ENCODE measurements at regions not wholly inside any gene's neighbourhood (a gene's known extent, or its start where the extent isn't known, plus 50 kb on each side); places are given as distances from the start of the nearest gene placed in this dataset.

- DNase-seq = no peak
- no peak overlapping the region for H3K27ac ChIP-seq (ENCODE audit: insufficient read depth, low read length, poor library complexity, severe bottlenecking)
- no peaks in the 10 kb centered on the region for H3K36me3 ChIP-seq (ENCODE audit: control insufficient read depth, insufficient read depth, low read length)
- H3K9me3 ChIP-seq (ENCODE audit: control insufficient read depth, low read length) = no peaks in the 10 kb centered on the region
- H3K27me3 ChIP-seq (replicated peaks; ENCODE audit: control insufficient read depth, insufficient read depth, low read length, poor library complexity, severe bottlenecking) = no peaks in the 10 kb centered on the region
- H3K4me3 ChIP-seq (ENCODE audit: insufficient read depth, low read depth, low read length, poor library complexity, severe bottlenecking) = no peak overlapping the region
- no peaks in the 10 kb centered on the region for H3K4me1 ChIP-seq (ENCODE audit: control insufficient read depth, insufficient read depth, low read length, poor library complexity, severe bottlenecking)
Observed at GRCh38 chr12:46674129-46674528, 151.7 kb downstream of the SLC38A4 start.

DNA sequence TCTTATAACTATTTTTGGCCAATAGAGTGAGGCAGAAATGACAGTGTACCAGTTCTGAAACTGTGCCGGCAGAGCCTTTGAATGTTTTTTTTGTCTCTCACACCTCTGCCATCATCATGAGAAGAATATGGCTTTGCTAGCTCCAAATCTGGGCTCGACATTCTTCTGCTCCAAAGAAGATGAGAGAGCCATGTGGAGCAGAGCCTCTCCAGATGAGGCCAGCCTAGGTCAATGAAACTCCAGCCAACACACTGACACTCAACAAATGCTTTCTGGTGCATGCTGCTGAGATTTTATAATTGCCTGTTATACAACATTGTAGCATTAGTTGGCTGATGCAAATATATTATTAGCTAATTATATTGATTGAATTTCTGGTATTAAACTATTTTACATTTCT, 154.7 kb downstream of the SLC38A4 start:
- Histone ChIP-seq H3K4me1 (ENCODE audit: control insufficient read depth, insufficient read depth, low read length, poor library complexity, severe bottlenecking) (no peaks in the 10 kb centered on the region), H3K27ac (ENCODE audit: insufficient read depth, low read length, poor library complexity, severe bottlenecking) (no peak overlapping the region), H3K4me3 (ENCODE audit: insufficient read depth, low read depth, low read length, poor library complexity, severe bottlenecking) (no peak overlapping the region), H3K36me3 (ENCODE audit: control insufficient read depth, insufficient read depth, low read length) (no peaks in the 10 kb centered on the region), H3K27me3 (replicated peaks; ENCODE audit: control insufficient read depth, insufficient read depth, low read length, poor library complexity, severe bottlenecking) (no peaks in the 10 kb centered on the region), H3K9me3 (ENCODE audit: control insufficient read depth, low read length) (no peaks in the 10 kb centered on the region)
- DNase-seq = no peak

GRCh38 chr12:46670636-46671035, 155.2 kb downstream of the SLC38A4 start:
- DNase-seq = no peak
- H3K36me3 ChIP-seq (ENCODE audit: control insufficient read depth, insufficient read depth, low read length) = no peaks in the 10 kb centered on the region
- no peaks in the 10 kb centered on the region for H3K9me3 ChIP-seq (ENCODE audit: control insufficient read depth, low read length)
- H3K27me3 ChIP-seq (replicated peaks; ENCODE audit: control insufficient read depth, insufficient read depth, low read length, poor library complexity, severe bottlenecking) = no peaks in the 10 kb centered on the region
- no peak overlapping the region for H3K4me3 ChIP-seq (ENCODE audit: insufficient read depth, low read depth, low read length, poor library complexity, severe bottlenecking)
- H3K4me1 ChIP-seq (ENCODE audit: control insufficient read depth, insufficient read depth, low read length, poor library complexity, severe bottlenecking) = no peaks in the 10 kb centered on the region
- no peak overlapping the region for H3K27ac ChIP-seq (ENCODE audit: insufficient read depth, low read length, poor library complexity, severe bottlenecking)

GRCh38 chr12:46669720-46670119, 156.1 kb downstream of the SLC38A4 start:
- Histone ChIP-seq H3K9me3 (ENCODE audit: control insufficient read depth, low read length) (no peaks in the 10 kb centered on the region), H3K36me3 (ENCODE audit: control insufficient read depth, insufficient read depth, low read length) (no peaks in the 10 kb centered on the region), H3K27me3 (replicated peaks; ENCODE audit: control insufficient read depth, insufficient read depth, low read length, poor library complexity, severe bottlenecking) (no peaks in the 10 kb centered on the region), H3K4me1 (ENCODE audit: control insufficient read depth, insufficient read depth, low read length, poor library complexity, severe bottlenecking) (no peaks in the 10 kb centered on the region), H3K27ac (ENCODE audit: insufficient read depth, low read length, poor library complexity, severe bottlenecking) (no peak overlapping the region), H3K4me3 (ENCODE audit: insufficient read depth, low read depth, low read length, poor library complexity, severe bottlenecking) (no peak overlapping the region)
- no peak for DNase-seq

DNA sequence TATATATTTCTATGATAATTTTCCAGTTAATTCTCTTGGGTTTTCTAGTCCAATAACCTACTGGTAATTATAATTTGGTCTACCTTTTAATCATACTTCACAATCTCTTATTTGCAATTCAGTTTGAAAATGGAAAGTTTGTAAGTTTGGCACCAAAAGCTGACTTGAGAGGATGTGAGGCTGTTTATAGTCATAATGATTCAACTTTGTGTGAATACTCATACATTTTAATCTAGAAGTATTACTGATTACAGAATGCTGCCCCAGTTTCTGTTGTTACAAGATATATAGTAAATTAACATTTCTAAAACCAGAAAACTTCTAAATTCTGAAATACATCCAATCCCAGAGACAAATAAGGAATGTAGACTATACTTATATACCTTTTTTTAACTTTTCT, 158.2 kb downstream of the SLC38A4 start:
- no peaks in the 10 kb centered on the region for H3K4me1 ChIP-seq (ENCODE audit: control insufficient read depth, insufficient read depth, low read length, poor library complexity, severe bottlenecking)
- no peaks in the 10 kb centered on the region for H3K36me3 ChIP-seq (ENCODE audit: control insufficient read depth, insufficient read depth, low read length)
- DNase-seq = no peak
- no peak overlapping the region for H3K4me3 ChIP-seq (ENCODE audit: insufficient read depth, low read depth, low read length, poor library complexity, severe bottlenecking)
- H3K27me3 ChIP-seq (replicated peaks; ENCODE audit: control insufficient read depth, insufficient read depth, low read length, poor library complexity, severe bottlenecking) = no peaks in the 10 kb centered on the region
- H3K27ac ChIP-seq (ENCODE audit: insufficient read depth, low read length, poor library complexity, severe bottlenecking) = no peak overlapping the region
- no peaks in the 10 kb centered on the region for H3K9me3 ChIP-seq (ENCODE audit: control insufficient read depth, low read length)

GRCh38 chr12:46664761-46665287, 161.0 kb downstream of the SLC38A4 start:
- Histone ChIP-seq H3K27ac (ENCODE audit: insufficient read depth, low read length, poor library complexity, severe bottlenecking) (no peak overlapping the region), H3K4me1 (ENCODE audit: control insufficient read depth, insufficient read depth, low read length, poor library complexity, severe bottlenecking) (no peaks in the 10 kb centered on the region), H3K36me3 (ENCODE audit: control insufficient read depth, insufficient read depth, low read length) (no peaks in the 10 kb centered on the region), H3K9me3 (ENCODE audit: control insufficient read depth, low read length) (no peaks in the 10 kb centered on the region), H3K27me3 (replicated peaks; ENCODE audit: control insufficient read depth, insufficient read depth, low read length, poor library complexity, severe bottlenecking) (no peaks in the 10 kb centered on the region), H3K4me3 (ENCODE audit: insufficient read depth, low read depth, low read length, poor library complexity, severe bottlenecking) (no peak overlapping the region)
- no peak for DNase-seq

GRCh38 chr12:46663318-46663717, 162.5 kb downstream of the SLC38A4 start:
- no peak for DNase-seq

DNA sequence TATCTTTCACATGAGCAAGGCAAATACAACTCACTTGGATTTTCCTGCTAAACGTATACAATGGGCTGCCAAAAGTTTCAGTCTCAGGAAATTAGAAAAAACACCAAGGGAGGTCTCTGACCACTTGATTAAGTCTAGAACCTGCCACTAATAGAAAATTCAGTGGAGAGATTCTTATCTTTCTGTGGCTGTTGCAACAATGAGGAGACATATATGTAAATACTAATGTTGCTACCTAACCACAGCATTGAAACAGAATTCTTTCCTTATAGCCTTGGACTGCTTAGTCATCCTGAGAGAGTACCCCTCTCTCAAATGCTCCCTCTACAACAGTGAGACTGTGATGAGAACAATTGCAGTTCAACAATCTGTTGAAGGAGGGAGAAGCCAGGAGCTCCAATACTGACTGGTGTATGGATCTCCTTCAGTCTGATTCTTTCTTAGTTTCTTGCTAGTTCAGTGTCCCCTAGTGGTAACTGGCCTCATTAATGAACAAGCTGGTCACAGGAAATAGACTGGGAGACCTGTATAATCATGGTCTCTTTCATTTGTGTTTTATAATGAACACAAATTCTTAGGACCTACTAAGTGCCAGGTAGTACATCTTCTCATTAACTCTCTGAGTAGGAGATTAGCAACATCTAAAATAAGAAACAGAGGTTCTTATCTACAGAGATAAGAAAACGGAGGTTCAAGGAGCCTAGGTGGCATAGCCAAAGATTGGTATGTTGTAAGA, 164.5 kb downstream of the SLC38A4 start:
- Histone ChIP-seq H3K9me3 (ENCODE audit: control insufficient read depth, low read length) (no peaks in the 10 kb centered on the region), H3K36me3 (ENCODE audit: control insufficient read depth, insufficient read depth, low read length) (no peaks in the 10 kb centered on the region), H3K27ac (ENCODE audit: insufficient read depth, low read length, poor library complexity, severe bottlenecking) (no peak overlapping the region), H3K27me3 (replicated peaks; ENCODE audit: control insufficient read depth, insufficient read depth, low read length, poor library complexity, severe bottlenecking) (no peaks in the 10 kb centered on the region), H3K4me1 (ENCODE audit: control insufficient read depth, insufficient read depth, low read length, poor library complexity, severe bottlenecking) (no peaks in the 10 kb centered on the region), H3K4me3 (ENCODE audit: insufficient read depth, low read depth, low read length, poor library complexity, severe bottlenecking) (no peak overlapping the region)
- no peak for DNase-seq

More at GRCh38 chr12:46663318-46663717, 162.5 kb downstream of the SLC38A4 start:
- Histone ChIP-seq H3K4me1 (ENCODE audit: control insufficient read depth, insufficient read depth, low read length, poor library complexity, severe bottlenecking) (no peaks in the 10 kb centered on the region), H3K4me3 (ENCODE audit: insufficient read depth, low read depth, low read length, poor library complexity, severe bottlenecking) (no peak overlapping the region), H3K9me3 (ENCODE audit: control insufficient read depth, low read length) (no peaks in the 10 kb centered on the region), H3K36me3 (ENCODE audit: control insufficient read depth, insufficient read depth, low read length) (no peaks in the 10 kb centered on the region), H3K27me3 (replicated peaks; ENCODE audit: control insufficient read depth, insufficient read depth, low read length, poor library complexity, severe bottlenecking) (no peaks in the 10 kb centered on the region), H3K27ac (ENCODE audit: insufficient read depth, low read length, poor library complexity, severe bottlenecking) (no peak overlapping the region)

DNA sequence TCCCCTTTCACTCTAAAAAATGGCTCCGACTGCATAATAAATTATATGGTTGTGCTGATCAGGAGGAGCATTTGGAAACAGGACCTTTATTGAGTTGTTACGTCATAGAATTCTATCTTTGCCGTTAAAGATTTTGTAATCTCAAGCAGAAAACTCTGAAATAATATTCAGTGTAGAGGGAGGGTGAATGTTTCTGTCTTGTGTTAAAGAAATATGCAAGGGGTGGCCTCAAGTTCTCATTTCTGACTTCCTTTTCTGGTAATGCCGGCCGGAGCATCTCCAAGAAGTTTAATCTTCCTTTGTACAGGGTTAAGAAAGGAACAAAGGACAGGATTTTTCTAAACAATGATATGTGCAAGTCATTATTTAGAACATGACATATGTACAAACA, 165.1 kb downstream of the SLC38A4 start:
- no peaks in the 10 kb centered on the region for H3K36me3 ChIP-seq (ENCODE audit: control insufficient read depth, insufficient read depth, low read length)
- H3K27ac ChIP-seq (ENCODE audit: insufficient read depth, low read length, poor library complexity, severe bottlenecking) = no peak overlapping the region
- no peak for DNase-seq
- no peaks in the 10 kb centered on the region for H3K4me1 ChIP-seq (ENCODE audit: control insufficient read depth, insufficient read depth, low read length, poor library complexity, severe bottlenecking)
- H3K27me3 ChIP-seq (replicated peaks; ENCODE audit: control insufficient read depth, insufficient read depth, low read length, poor library complexity, severe bottlenecking) = no peaks in the 10 kb centered on the region
- H3K9me3 ChIP-seq (ENCODE audit: control insufficient read depth, low read length) = no peaks in the 10 kb centered on the region
- H3K4me3 ChIP-seq (ENCODE audit: insufficient read depth, low read depth, low read length, poor library complexity, severe bottlenecking) = no peak overlapping the region

GRCh38 chr12:46660276-46660675, 165.5 kb downstream of the SLC38A4 start:
- Histone ChIP-seq H3K4me3 (ENCODE audit: insufficient read depth, low read depth, low read length, poor library complexity, severe bottlenecking) (no peak overlapping the region), H3K36me3 (ENCODE audit: control insufficient read depth, insufficient read depth, low read length) (no peaks in the 10 kb centered on the region), H3K27me3 (replicated peaks; ENCODE audit: control insufficient read depth, insufficient read depth, low read length, poor library complexity, severe bottlenecking) (no peaks in the 10 kb centered on the region), H3K4me1 (ENCODE audit: control insufficient read depth, insufficient read depth, low read length, poor library complexity, severe bottlenecking) (no peaks in the 10 kb centered on the region), H3K9me3 (ENCODE audit: control insufficient read depth, low read length) (no peaks in the 10 kb centered on the region), H3K27ac (ENCODE audit: insufficient read depth, low read length, poor library complexity, severe bottlenecking) (no peak overlapping the region)
- DNase-seq = no peak
